ENCODE measurements at regions not wholly inside any gene's neighbourhood (a gene's known extent, or its start where the extent isn't known, plus 50 kb on each side); places are given as distances from the start of the nearest gene placed in this dataset.

- TF ChIP-seq POLR2A (IDR thresholded peaks at IDR 0.05; ENCODE audit: low read length) (no peak), GATA1 (IDR thresholded peaks at IDR 0.05; ENCODE audit: low read depth, low read length) (no peak)
Measured at GRCh38 chr1:47681735-47682134, 243.9 kb downstream of the FOXD2 start.
